OCI-LY1 (cell line): ENCODE measurements at regions not wholly inside any gene's neighbourhood (a gene's known extent, or its start where the extent isn't known, plus 50 kb on each side); places are given as distances from the start of the nearest gene placed in this dataset.

ENCODE experiments used
- H2AFZ ChIP-seq: fragments of 200-600 bp; sonication (generic), shearing (Covaris generic); 2 replicates; pipeline ENCODE4 v1.6.0; 2014; ENCODE audit warnings: antibody characterized with exemption, mild to moderate bottlenecking, low read length
- H3F3A ChIP-seq: fragments of 200-600 bp; sonication (generic), shearing (Covaris generic); 2 replicates; pipeline ENCODE4 v1.6.0; 2014; ENCODE audit warnings: mild to moderate bottlenecking, antibody characterized with exemption, low read length, moderate library complexity; ENCODE audit not compliant: insufficient read depth
- H3K27ac ChIP-seq: fragments of 200-600 bp; sonication (generic); 2 replicates; pipeline ENCODE4 v1.5.1; 2014; ENCODE audit warnings: low read length, mixed run types, mild to moderate bottlenecking, low read depth; ENCODE audit not compliant: poor library complexity, severe bottlenecking
- H3K27me3 ChIP-seq: fragments of 200-600 bp; sonication (generic); 2 replicates; pipeline ENCODE4 v1.6.0; 2014; ENCODE audit warnings: antibody characterized with exemption, mild to moderate bottlenecking, low read length, moderate library complexity; ENCODE audit not compliant: insufficient read depth
- H3K36me3 ChIP-seq: fragments of 200-600 bp; sonication (generic); 2 replicates; pipeline ENCODE4 v1.6.1; 2014; ENCODE audit warnings: mild to moderate bottlenecking, antibody characterized with exemption, low read length, moderate library complexity, mixed read lengths; ENCODE audit not compliant: insufficient read depth
- H3K4me1 ChIP-seq: fragments of 200-600 bp; sonication (generic); 2 replicates; pipeline ENCODE4 v1.5.1; 2014; ENCODE audit warnings: mild to moderate bottlenecking, low read length, moderate library complexity; ENCODE audit not compliant: insufficient read depth, severe bottlenecking
- H3K4me2 ChIP-seq: fragments of 200-600 bp; sonication (generic), shearing (Covaris generic); 2 replicates; pipeline ENCODE4 v1.6.1; 2014; ENCODE audit warnings: low read length
- H3K4me3 ChIP-seq: fragments of 200-600 bp; sonication (generic); 2 replicates; pipeline ENCODE4 v1.5.1; 2014; ENCODE audit warnings: low read length, low read depth, mild to moderate bottlenecking, mixed read lengths; ENCODE audit not compliant: poor library complexity, severe bottlenecking
- H3K79me2 ChIP-seq: fragments of 200-600 bp; shearing (Covaris generic); 2 replicates; pipeline ENCODE4 v1.6.1; 2016; ENCODE audit warnings: mixed run types, low read length, mixed read lengths; ENCODE audit not compliant: insufficient read depth
- H3K9ac ChIP-seq: fragments of 200-600 bp; sonication (generic), shearing (Covaris generic); 2 replicates; pipeline ENCODE4 v1.6.1; 2014; ENCODE audit warnings: mild to moderate bottlenecking, low read length, mixed read lengths
- H3K9me2 ChIP-seq: fragments of 200-600 bp; sonication (generic), shearing (Covaris generic); 2 replicates; pipeline ENCODE4 v1.6.1; 2014; ENCODE audit warnings: low read depth, mild to moderate bottlenecking, low read length, mixed read lengths
- H3K9me3 ChIP-seq: fragments of 200-600 bp; shearing (Covaris generic); 2 replicates; pipeline ENCODE4 v1.6.1; 2014; ENCODE audit warnings: low read length, mixed read lengths
- H4K20me1 ChIP-seq: fragments of 200-600 bp; sonication (generic), shearing (Covaris generic); 2 replicates; pipeline ENCODE4 v1.6.0; 2016; ENCODE audit warnings: mild to moderate bottlenecking, low read length; ENCODE audit not compliant: insufficient read depth
- CTCF ChIP-seq: fragments of 200-600 bp; sonication (generic), shearing (Covaris generic); IDR thresholded peaks from 2 replicates; pipeline ENCODE4 v1.5.1; 2017; ENCODE audit warnings: mild to moderate bottlenecking, antibody characterized with exemption, low read length, moderate library complexity, mixed read lengths
- EZH2 ChIP-seq: fragments of 200-600 bp; sonication (generic), shearing (Covaris generic); IDR thresholded peaks from 2 replicates; pipeline ENCODE4 v1.8.0; 2017; ENCODE audit warnings: borderline replicate concordance, mixed run types, mild to moderate bottlenecking, antibody characterized with exemption, low read length, moderate library complexity, mixed read lengths

- no peaks in the 10 kb centered on the region for H3F3A ChIP-seq
- H3K79me2 ChIP-seq, result no peaks in the 10 kb centered on the region
- no peaks in the 10 kb centered on the region for H3K4me1 ChIP-seq
- no peaks in the 10 kb centered on the region for H3K9me2 ChIP-seq
- H4K20me1 ChIP-seq, result no peaks in the 10 kb centered on the region
- no peaks in the 10 kb centered on the region for H3K27me3 ChIP-seq
- no peak overlapping the region for H2AFZ ChIP-seq
- no peaks in the 10 kb centered on the region for H3K9me3 ChIP-seq
- TF ChIP-seq EZH2, result no peak
- no peak for TF ChIP-seq CTCF
- H3K36me3 ChIP-seq, result no peaks in the 10 kb centered on the region
- H3K27ac ChIP-seq, result no peak overlapping the region
- no peak overlapping the region for H3K9ac ChIP-seq
- no peak overlapping the region for H3K4me2 ChIP-seq
- H3K4me3 ChIP-seq, result no peak overlapping the region
Observed at GRCh38 chr2:120912101-120912985, 176.7 kb downstream of the GLI2 start.

GRCh38 chr2:120913972-120914838, 178.5 kb downstream of the GLI2 start:
- H3K79me2 ChIP-seq, result no peaks in the 10 kb centered on the region
- no peaks in the 10 kb centered on the region for H4K20me1 ChIP-seq
- H3K9me2 ChIP-seq, result no peaks in the 10 kb centered on the region
- H2AFZ ChIP-seq, result no peak overlapping the region
- no peak overlapping the region for H3K4me3 ChIP-seq
- H3K9ac ChIP-seq, result no peak overlapping the region
- H3K4me2 ChIP-seq, result no peak overlapping the region
- no peaks in the 10 kb centered on the region for H3F3A ChIP-seq
- H3K36me3 ChIP-seq, result no peaks in the 10 kb centered on the region
- no peaks in the 10 kb centered on the region for H3K27me3 ChIP-seq
- H3K4me1 ChIP-seq, result no peaks in the 10 kb centered on the region
- no peaks in the 10 kb centered on the region for H3K9me3 ChIP-seq
- no peak overlapping the region for H3K27ac ChIP-seq
- no peak for TF ChIP-seq CTCF
- no peak for TF ChIP-seq EZH2

GRCh38 chr2:120914839-120915521, 179.3 kb downstream of the GLI2 start:
- Histone ChIP-seq H3K79me2 (no peaks in the 10 kb centered on the region), H3K4me2 (no peak overlapping the region), H3F3A (no peaks in the 10 kb centered on the region), H2AFZ (no peak overlapping the region), H3K9ac (no peak overlapping the region), H3K27ac (no peak overlapping the region), H3K36me3 (no peaks in the 10 kb centered on the region), H4K20me1 (no peaks in the 10 kb centered on the region), H3K9me2 (no peaks in the 10 kb centered on the region), H3K4me1 (no peaks in the 10 kb centered on the region), H3K27me3 (no peaks in the 10 kb centered on the region), H3K4me3 (no peak overlapping the region), H3K9me3 (no peaks in the 10 kb centered on the region)
- TF ChIP-seq CTCF (no peak), EZH2 (no peak)
